ENCODE measurements at regions not wholly inside any gene's neighbourhood (a gene's known extent, or its start where the extent isn't known, plus 50 kb on each side); places are given as distances from the start of the nearest gene placed in this dataset.

GRCh38 chr12:132432126-132432705 lies 57.7 kb upstream of the FBRSL1 start:
- TF ChIP-seq POLR2A (IDR thresholded peaks at IDR 0.05), result no peak
- no peak for TF ChIP-seq CTCF (IDR thresholded peaks at IDR 0.05)
- TF ChIP-seq POLR2AphosphoS5 (IDR thresholded peaks at IDR 0.05), result no peak
